CD8-positive, alpha-beta memory T cell (primary cell): ENCODE measurements at regions not wholly inside any gene's neighbourhood (a gene's known extent, or its start where the extent isn't known, plus 50 kb on each side); places are given as distances from the start of the nearest gene placed in this dataset.
A peak's percentile ranks its signal among the peaks of the same experiment; 100 is the strongest.

ENCODE experiments used
- CTCF ChIA-PET: fragments of 350-600 bp; sonication (Branson Sonifier 250); formaldehyde crosslinking; loops from one replicate; lab custom pipeline; 2021; ENCODE audit warnings: antibody characterized with exemption; lab: Charles Lee
- POLR2A ChIA-PET: fragments of 350-600 bp; sonication (Branson Sonifier 250); formaldehyde crosslinking; loops from one replicate; lab custom pipeline; 2021; ENCODE audit warnings: antibody characterized with exemption; lab: Charles Lee
- DNase-seq, 5 donors: peaks; one replicate each; pipeline versions ENCODE4 v3.0.0 to v3.0.0-alpha.2; 2020 to 2022; ENCODE audit warnings: mixed read lengths in 1 of 5
- H3K27ac ChIP-seq: one replicate; pipeline ENCODE4 v1.7.0; 2013; ENCODE audit warnings: low read depth, mild to moderate bottlenecking, low read length, moderate library complexity
- H3K27me3 ChIP-seq: 2 replicates; pipeline ENCODE4 v1.7.0; 2013; ENCODE audit warnings: low read length, mild to moderate bottlenecking; ENCODE audit not compliant: insufficient read depth, poor library complexity, severe bottlenecking
- H3K36me3 ChIP-seq: 2 replicates; pipeline ENCODE4 v1.7.0; 2013; ENCODE audit warnings: mild to moderate bottlenecking, low read length, moderate library complexity; ENCODE audit not compliant: insufficient read depth
- H3K4me1 ChIP-seq: 2 replicates; pipeline ENCODE4 v1.7.0; 2013; ENCODE audit warnings: mild to moderate bottlenecking, low read length, moderate library complexity; ENCODE audit not compliant: insufficient read depth
- H3K4me3 ChIP-seq: 2 replicates; pipeline ENCODE4 v1.7.0; 2013; ENCODE audit warnings: mild to moderate bottlenecking, low read length
- H3K9me3 ChIP-seq: 2 replicates; pipeline ENCODE4 v1.7.0; 2013; ENCODE audit warnings: mild to moderate bottlenecking, low read length
- H3K27ac Mint-ChIP-seq, 8 donors: one replicate each; pipeline ENCODE4 v1.8.0; 2020 to 2021; ENCODE audit warnings: mixed read lengths in 8 of 8, mild to moderate bottlenecking in 6 of 8, inconsistent platforms in 3 of 8, moderate library complexity in 3 of 8
- H3K27me3 Mint-ChIP-seq, 2 donors: one replicate each; pipeline ENCODE4 v1.8.0; 2020 to 2021; ENCODE audit warnings: mixed read lengths in 2 of 2, mild to moderate bottlenecking in 1 of 2, moderate library complexity in 1 of 2
- H3K36me3 Mint-ChIP-seq, 3 donors: one replicate each; pipeline ENCODE4 v1.8.0; 2020 to 2021; ENCODE audit warnings: mixed read lengths in 3 of 3, inconsistent platforms in 1 of 3, mild to moderate bottlenecking in 1 of 3
- H3K4me1 Mint-ChIP-seq, 3 donors: one replicate each; pipeline ENCODE4 v1.8.0; 2020 to 2021; ENCODE audit warnings: mixed read lengths in 3 of 3, inconsistent platforms in 1 of 3, mild to moderate bottlenecking in 1 of 3
- H3K4me3 Mint-ChIP-seq, 7 donors: one replicate each; pipeline ENCODE4 v1.8.0; 2020 to 2021; ENCODE audit warnings: mixed read lengths in 7 of 7, mild to moderate bottlenecking in 6 of 7, moderate library complexity in 4 of 7, inconsistent platforms in 2 of 7
- H3K9me3 Mint-ChIP-seq, 5 donors: one replicate each; pipeline ENCODE4 v1.8.0; 2020 to 2022; ENCODE audit warnings: mixed read lengths in 5 of 5, mild to moderate bottlenecking in 3 of 5, moderate library complexity in 2 of 5, inconsistent platforms in 1 of 5

DNA sequence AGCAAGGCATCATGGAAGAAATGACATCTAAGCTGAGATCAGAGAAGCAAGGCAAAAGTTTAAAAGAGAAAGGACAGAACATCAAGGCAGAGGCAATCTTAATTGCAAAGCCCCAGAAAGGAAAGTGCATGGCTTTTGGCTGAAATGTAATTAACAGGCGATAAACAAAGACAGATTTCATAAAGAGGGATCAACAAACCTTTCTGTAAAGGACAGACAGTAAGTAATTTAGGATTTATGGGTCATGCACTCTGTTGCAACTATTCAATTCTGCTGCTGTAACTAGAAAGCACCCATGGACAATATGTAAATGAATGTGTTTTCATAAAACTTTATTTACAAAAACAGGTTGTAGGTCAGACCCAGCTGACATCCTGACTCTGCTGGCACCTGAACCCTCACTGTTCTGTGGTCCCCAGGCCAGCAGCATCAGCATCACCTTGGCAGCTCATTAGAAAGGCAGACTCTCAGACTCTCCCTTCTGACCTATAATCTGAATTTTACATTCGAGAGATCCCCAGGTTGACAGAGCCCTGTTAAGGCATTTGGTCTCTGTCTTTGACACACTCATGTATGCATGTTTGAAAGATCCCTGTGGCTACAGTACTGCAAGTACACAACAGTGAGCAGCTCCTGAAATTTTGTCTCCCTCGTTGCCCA is 362.9 kb upstream of the NFE2L3 start:
- Mint-ChIP-seq H3K4me1 (no peaks in the 10 kb centered on the region), H3K36me3 (no peaks in the 10 kb centered on the region), H3K27ac (no peak overlapping the region), H3K9me3 (no peaks in the 10 kb centered on the region), H3K4me3 (no peak overlapping the region), H3K27me3 (peaks cover 9 to 16% of the 10 kb centered on the region in 2 donors)
- Histone ChIP-seq H3K36me3 (no peaks in the 10 kb centered on the region), H3K4me1 (no peaks in the 10 kb centered on the region), H3K27ac (no peak overlapping the region), H3K27me3 (no peaks in the 10 kb centered on the region), H3K9me3 (no peaks in the 10 kb centered on the region), H3K4me3 (no peak overlapping the region)
- CTCF ChIA-PET: no interaction called here
- DNase-seq: no peak
- POLR2A ChIA-PET: no interaction called here

DNA sequence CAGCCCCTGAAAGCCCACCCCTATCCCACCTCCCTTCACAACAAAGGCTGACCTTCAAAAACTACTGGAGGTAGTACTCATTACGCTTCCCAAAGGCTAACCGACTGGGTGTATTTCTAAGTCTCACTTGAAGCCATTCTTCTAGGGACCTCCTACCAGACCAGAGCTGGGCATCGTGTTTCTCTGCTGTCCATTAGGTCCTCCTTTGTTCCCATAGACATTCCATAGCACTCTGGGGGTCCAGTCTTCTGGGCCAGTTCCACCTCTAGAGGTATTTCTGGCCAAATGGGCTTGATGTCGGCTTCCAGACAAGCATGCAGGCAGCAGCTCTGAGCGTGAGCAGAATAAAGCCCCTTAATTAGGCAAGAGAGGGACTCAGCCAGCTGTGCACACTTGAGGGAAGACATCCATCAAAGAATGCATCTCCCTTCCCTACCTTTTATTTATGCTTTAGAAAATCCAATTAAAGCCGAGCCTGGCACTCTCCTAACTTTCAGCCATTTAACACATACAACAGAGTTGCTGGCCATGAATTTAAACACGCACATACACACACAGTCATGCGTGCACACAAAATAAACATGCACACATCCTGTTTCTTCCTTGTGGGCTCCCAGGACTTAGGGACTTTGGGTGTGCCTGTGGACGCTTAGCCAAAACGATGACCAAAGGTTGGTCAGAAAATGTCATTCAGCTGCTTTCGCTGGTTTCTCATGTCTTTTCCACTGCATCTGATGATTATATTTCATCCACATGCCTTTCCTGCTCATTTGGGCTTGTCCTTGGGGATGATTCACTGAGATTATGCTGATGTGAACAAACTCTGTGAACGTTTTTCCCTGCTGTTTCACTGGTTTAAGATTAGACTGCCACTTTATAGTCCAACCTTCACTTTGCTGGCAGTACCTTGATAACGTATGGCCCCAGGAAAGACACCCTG is 362.0 kb upstream of the NFE2L3 start:
- Mint-ChIP-seq H3K4me3 (no peak overlapping the region), H3K27me3 (peaks cover 9 to 25% of the 10 kb centered on the region in 2 donors), H3K27ac (no peak overlapping the region), H3K36me3 (no peaks in the 10 kb centered on the region), H3K9me3 (no peaks in the 10 kb centered on the region), H3K4me1 (no peaks in the 10 kb centered on the region)
- Histone ChIP-seq H3K4me1 (no peaks in the 10 kb centered on the region), H3K4me3 (no peak overlapping the region), H3K36me3 (no peaks in the 10 kb centered on the region), H3K9me3 (no peaks in the 10 kb centered on the region), H3K27me3 (no peaks in the 10 kb centered on the region), H3K27ac (no peak overlapping the region)
- ChIA-PET POLR2A (no interaction called here), CTCF (no interaction called here)
- DNase-seq: no peak

DNA sequence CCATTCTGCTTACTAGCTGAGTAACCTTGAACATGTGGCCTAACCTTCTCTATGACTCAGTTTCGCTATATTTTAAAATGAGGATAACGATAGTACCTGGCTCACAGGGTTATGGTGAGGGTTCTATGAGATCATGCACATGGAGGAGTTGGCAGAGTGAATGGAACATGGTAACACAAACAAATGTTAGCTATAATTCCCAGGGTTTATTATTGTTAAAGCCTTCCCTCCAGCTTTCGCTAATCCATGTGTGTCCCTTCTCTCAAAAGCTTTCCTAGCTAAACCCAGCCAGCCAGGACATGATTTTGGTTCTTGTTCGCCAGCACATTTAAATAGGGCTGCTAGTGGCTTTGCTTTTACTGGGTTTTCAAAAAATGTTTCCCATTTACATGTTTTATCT is 361.0 kb upstream of the NFE2L3 start:
- Histone ChIP-seq H3K27me3 (no peaks in the 10 kb centered on the region), H3K9me3 (no peaks in the 10 kb centered on the region), H3K27ac (no peak overlapping the region), H3K4me3 (no peak overlapping the region), H3K4me1 (no peaks in the 10 kb centered on the region), H3K36me3 (no peaks in the 10 kb centered on the region)
- peaks cover 10 to 26% of the 10 kb centered on the region in 2 donors for H3K27me3 Mint-ChIP-seq
- ChIA-PET POLR2A (no interaction called here), CTCF (no interaction called here)
- no peaks in the 10 kb centered on the region for H3K9me3 Mint-ChIP-seq
- H3K27ac Mint-ChIP-seq: peak overlapping the region in 1 of 8 donors; percentile 6
- no peaks in the 10 kb centered on the region for H3K4me1 Mint-ChIP-seq
- DNase-seq: no peak
- no peaks in the 10 kb centered on the region for H3K36me3 Mint-ChIP-seq
- no peak overlapping the region for H3K4me3 Mint-ChIP-seq

DNA sequence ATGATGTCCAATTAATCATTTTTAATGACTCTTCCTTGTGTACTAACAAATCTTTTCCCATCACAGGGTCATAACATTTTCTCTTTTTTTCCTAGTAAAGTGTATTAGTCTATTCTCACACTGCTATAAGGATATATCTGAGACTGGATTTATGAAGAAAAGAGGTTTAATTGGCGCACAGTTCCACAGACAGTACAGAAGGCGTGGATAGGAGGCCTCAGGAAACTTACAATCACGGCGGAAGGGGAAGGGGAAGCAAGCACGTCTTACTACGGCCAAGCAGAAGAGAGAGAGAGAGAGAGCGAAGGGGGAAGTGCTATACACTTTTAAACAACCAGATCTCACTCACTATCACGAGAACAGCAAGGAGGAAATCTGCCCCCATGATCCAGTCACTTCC is 359.4 kb upstream of the NFE2L3 start:
- H3K4me3 ChIP-seq: no peak overlapping the region
- no peaks in the 10 kb centered on the region for H3K4me1 ChIP-seq
- H3K9me3 ChIP-seq: no peaks in the 10 kb centered on the region
- ChIA-PET CTCF (no interaction called here), POLR2A (no interaction called here)
- H3K27me3 Mint-ChIP-seq: peaks cover 11 to 36% of the 10 kb centered on the region in 2 donors
- H3K36me3 Mint-ChIP-seq: no peaks in the 10 kb centered on the region
- no peak overlapping the region for H3K27ac ChIP-seq
- H3K27me3 ChIP-seq: no peaks in the 10 kb centered on the region
- no peaks in the 10 kb centered on the region for H3K36me3 ChIP-seq
- H3K9me3 Mint-ChIP-seq: no peaks in the 10 kb centered on the region
- H3K27ac Mint-ChIP-seq: no peak overlapping the region
- DNase-seq: no peak
- no peaks in the 10 kb centered on the region for H3K4me1 Mint-ChIP-seq
- no peak overlapping the region for H3K4me3 Mint-ChIP-seq

DNA sequence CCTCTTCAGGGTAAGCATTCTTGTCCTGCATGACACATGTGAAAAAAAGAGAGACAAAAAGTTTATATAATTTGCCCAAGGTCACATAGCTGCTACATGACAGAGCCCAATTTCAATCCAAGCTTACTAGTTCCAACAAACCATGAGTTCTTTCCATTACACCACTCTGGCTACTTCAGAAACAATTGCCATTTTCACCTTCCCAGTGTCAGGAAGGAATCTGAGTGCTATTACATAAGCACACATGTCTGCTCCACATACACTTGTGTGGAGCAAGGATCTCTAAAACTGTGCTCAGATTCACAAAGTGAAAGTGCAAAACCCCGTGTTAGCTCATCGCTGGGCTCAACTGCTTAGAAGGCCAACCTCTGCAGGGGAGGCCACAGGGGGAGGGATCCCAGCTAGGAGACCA is 356.2 kb upstream of the NFE2L3 start:
- Histone ChIP-seq H3K4me3 (no peak overlapping the region), H3K36me3 (no peaks in the 10 kb centered on the region), H3K4me1 (no peaks in the 10 kb centered on the region), H3K9me3 (no peaks in the 10 kb centered on the region), H3K27me3 (no peaks in the 10 kb centered on the region), H3K27ac (no peak overlapping the region)
- Mint-ChIP-seq H3K36me3 (no peaks in the 10 kb centered on the region), H3K4me1 (no peaks in the 10 kb centered on the region), H3K4me3 (no peak overlapping the region), H3K9me3 (no peaks in the 10 kb centered on the region), H3K27ac (no peak overlapping the region), H3K27me3 (peaks cover 14 to 45% of the 10 kb centered on the region in 2 donors)
- CTCF ChIA-PET: interaction anchor here (1.5 kb wide), 1 partner anchor 10 kb away, joined by 3 read pairs; no protein-coding TSS in a partner anchor
- DNase-seq: no peak
- POLR2A ChIA-PET: interaction anchor here (0.5 kb wide), 1 partner anchor 1909 kb away, joined by 3 read pairs; no protein-coding TSS in a partner anchor

DNA sequence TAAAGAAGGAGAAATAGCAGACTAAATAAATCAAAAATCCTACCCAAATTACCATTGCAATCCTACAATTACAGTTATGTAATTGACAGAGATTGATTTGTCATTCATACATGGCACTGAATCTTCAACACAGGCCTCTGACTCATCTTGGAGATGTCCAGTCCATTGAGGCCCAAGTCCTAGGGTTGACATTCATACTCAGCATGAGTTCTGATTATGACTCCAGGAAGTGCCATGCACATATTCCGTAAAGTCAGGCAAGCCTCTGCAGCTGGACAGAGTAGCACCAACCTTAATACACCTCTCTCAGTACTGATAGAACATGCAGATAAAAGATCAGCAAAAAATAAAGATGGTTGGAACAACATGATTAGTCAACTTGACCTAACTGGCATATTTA is 353.7 kb upstream of the NFE2L3 start:
- Mint-ChIP-seq H3K36me3 (no peaks in the 10 kb centered on the region), H3K27me3 (peaks cover 8 to 42% of the 10 kb centered on the region in 2 donors), H3K4me1 (no peaks in the 10 kb centered on the region), H3K9me3 (no peaks in the 10 kb centered on the region), H3K4me3 (no peak overlapping the region), H3K27ac (no peak overlapping the region)
- Histone ChIP-seq H3K36me3 (no peaks in the 10 kb centered on the region), H3K4me3 (no peak overlapping the region), H3K27me3 (no peaks in the 10 kb centered on the region), H3K27ac (no peak overlapping the region), H3K9me3 (no peaks in the 10 kb centered on the region), H3K4me1 (no peaks in the 10 kb centered on the region)
- no peak for DNase-seq
- ChIA-PET POLR2A (no interaction called here), CTCF (no interaction called here)

DNA sequence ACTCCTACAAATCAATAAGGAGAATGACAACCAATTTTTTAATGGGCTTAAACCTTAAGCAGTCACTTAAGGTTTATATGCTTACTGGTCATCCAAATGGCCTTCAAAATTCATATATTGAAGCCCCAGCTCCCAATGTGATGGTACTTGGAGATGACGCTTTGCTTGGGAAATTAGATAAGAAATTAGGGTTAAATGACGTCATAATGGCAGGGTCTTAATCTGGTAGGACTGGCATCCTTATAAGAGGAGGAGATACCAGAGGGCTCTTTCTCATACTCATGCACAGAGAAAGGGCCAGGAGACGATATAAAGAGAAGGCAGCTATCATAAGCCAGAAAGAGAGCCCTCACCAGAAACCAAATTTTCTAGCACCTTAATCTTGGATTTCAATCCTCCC is 350.8 kb upstream of the NFE2L3 start:
- H3K27ac ChIP-seq: no peak overlapping the region
- no peaks in the 10 kb centered on the region for H3K27me3 ChIP-seq
- no peak overlapping the region for H3K27ac Mint-ChIP-seq
- H3K4me3 ChIP-seq: no peak overlapping the region
- H3K36me3 ChIP-seq: no peaks in the 10 kb centered on the region
- no peaks in the 10 kb centered on the region for H3K4me1 Mint-ChIP-seq
- H3K9me3 Mint-ChIP-seq: no peaks in the 10 kb centered on the region
- no peak overlapping the region for H3K4me3 Mint-ChIP-seq
- no peaks in the 10 kb centered on the region for H3K9me3 ChIP-seq
- no peaks in the 10 kb centered on the region for H3K36me3 Mint-ChIP-seq
- ChIA-PET CTCF (no interaction called here), POLR2A (no interaction called here)
- H3K4me1 ChIP-seq: no peaks in the 10 kb centered on the region
- DNase-seq: no peak
- peaks cover 4 to 25% of the 10 kb centered on the region in 2 donors for H3K27me3 Mint-ChIP-seq

DNA sequence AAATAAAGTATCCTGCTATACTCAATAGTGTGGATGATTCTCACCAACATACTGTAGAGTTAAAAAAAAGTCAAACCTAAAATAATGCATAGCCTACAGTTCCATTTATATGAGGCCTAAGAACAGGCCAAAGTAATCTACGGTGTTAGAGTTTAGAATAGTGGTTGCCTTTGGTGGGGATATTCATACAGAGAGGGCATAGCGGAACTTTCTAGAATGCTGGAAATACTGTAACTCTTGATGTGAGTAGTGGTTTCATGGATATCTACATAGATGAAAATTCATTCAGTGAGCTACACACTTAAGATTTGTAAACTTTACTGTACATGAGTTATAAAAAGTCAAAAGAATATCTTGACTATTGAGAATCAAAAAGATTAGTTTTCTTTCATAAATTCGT is 349.9 kb upstream of the NFE2L3 start:
- H3K9me3 Mint-ChIP-seq: no peaks in the 10 kb centered on the region
- H3K36me3 Mint-ChIP-seq: no peaks in the 10 kb centered on the region
- Histone ChIP-seq H3K27ac (no peak overlapping the region), H3K27me3 (no peaks in the 10 kb centered on the region), H3K4me3 (no peak overlapping the region), H3K9me3 (no peaks in the 10 kb centered on the region), H3K36me3 (no peaks in the 10 kb centered on the region), H3K4me1 (no peaks in the 10 kb centered on the region)
- H3K4me1 Mint-ChIP-seq: no peaks in the 10 kb centered on the region
- ChIA-PET POLR2A (no interaction called here), CTCF (no interaction called here)
- H3K4me3 Mint-ChIP-seq: no peak overlapping the region
- no peak for DNase-seq
- no peak overlapping the region for H3K27ac Mint-ChIP-seq
- peaks cover 6 to 27% of the 10 kb centered on the region in 2 donors for H3K27me3 Mint-ChIP-seq
